GM13976 (cell line): ENCODE measurements at regions not wholly inside any gene's neighbourhood (a gene's known extent, or its start where the extent isn't known, plus 50 kb on each side); places are given as distances from the start of the nearest gene placed in this dataset.

Experiments used
- DNase-seq: peaks from one replicate; pipeline ENCODE4 v3.0.0; 2012; ENCODE audit warnings: low spot score
- CTCF ChIP-seq: IDR thresholded peaks from 2 replicates; pipeline ENCODE4 v1.5.1; 2012; ENCODE audit warnings: borderline replicate concordance, mild to moderate bottlenecking; ENCODE audit not compliant: insufficient read depth; ENCODE audit errors: extremely low read depth, missing control alignments, control extremely low read depth
- in situ Hi-C: fragments of 300-500 bp; cut with MboI; formaldehyde crosslinking; loops from one replicate; pipeline ENCODE4 v1.12.0; 2022; ENCODE audit warnings: low sequenced_read_pairs, mixed read lengths, inconsistent platforms; ENCODE audit not compliant: unreplicated experiment

DNA sequence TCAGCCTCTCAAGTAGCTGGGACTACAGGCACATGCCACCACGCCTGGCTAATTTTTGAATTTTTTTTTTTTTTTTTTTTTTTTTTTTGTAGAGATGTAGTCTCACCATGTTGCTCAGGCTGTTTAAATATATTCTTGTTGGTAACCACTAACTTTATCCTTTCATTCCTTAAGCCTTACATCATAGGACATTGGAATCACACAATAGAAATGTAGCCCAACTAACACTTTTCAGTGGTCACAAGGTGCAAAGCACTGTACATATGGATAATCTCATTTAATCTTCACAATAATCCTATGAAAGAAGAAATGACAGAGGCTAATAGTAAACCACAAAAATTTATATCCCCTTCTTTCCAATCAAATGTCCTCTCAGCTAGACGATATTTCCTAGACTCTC lies 417.8 kb upstream of the DACH1 start:
- no peak for DNase-seq
- in situ Hi-C loops: no loop called here
- TF ChIP-seq CTCF: no peak

DNA sequence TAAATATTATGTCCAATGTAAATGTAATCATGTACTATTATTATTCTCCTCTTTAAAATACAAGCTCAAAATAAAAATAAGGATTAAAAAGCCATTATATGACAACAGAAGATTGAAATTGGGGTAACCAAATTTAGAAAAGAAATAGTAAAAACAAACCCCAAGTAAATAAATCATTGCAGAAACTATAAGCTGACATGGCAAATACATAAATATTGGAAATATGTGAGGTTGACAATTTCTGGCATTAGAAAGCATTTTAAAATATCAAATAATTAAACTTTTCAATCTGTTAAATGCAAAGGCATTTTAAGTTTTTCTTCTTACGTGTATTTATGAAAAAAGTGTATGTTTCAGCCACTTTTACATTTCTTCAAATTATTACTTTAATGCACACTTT lies 394.7 kb upstream of the DACH1 start:
- TF ChIP-seq CTCF: no peak
- in situ Hi-C loops: no loop called here
- DNase-seq: no peak

GRCh38 chr13:72259528-72259927 lies 392.5 kb upstream of the DACH1 start:
- in situ Hi-C loops: no loop called here
- no peak for DNase-seq
- TF ChIP-seq CTCF: no peak

DNA sequence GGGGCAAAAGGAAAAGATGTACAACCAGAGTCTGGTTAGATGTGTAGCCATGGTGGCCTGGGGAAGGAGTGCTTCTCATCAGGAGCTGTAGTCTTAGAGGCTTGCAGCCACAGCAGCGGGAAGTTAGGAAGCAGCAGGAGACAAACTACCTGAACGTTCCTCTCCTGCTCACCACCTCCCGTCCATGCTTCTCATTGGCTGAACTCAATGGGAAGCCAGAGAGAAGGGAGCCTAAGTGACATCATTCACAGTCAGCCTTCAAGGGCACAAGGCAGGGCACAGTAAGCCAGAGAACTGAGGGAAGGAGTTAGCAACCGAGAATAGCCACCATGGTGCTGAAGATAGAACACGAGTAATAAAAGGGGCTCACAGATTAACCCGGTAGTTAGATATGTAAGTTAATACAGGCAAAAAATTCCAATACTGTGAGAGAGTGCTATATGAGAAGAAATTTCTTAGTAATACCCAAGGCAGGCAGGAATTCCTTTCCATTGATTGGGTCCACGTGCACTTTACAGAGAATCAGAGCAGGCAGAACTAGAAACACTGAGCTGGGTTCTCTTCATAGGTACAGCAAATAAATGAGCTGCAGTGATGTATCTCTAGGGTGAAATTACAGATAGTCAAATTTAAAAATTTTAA lies 391.5 kb upstream of the DACH1 start:
- TF ChIP-seq CTCF: no peak
- no peak for DNase-seq
- in situ Hi-C loops: no loop called here

DNA sequence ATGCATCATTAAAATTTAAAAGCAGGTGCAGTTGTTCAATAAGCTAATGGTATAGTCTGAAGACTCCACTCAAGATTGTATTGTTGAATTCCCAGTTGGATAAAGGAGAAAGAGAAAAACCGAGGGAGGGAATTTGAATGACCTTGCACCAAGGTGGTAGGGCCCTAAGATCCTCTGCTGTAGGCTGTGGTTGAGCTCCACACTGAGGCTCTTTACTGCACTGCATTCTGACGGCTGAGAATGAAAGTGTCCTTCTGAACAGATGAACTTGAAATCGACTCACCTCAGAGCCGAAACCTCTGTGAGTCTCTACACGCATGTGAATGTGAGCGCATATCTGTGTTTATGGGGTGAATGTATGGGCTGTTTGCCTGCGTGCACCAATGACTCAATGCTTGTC lies 388.9 kb upstream of the DACH1 start:
- in situ Hi-C loops: no loop called here
- no peak for TF ChIP-seq CTCF
- no peak for DNase-seq

DNA sequence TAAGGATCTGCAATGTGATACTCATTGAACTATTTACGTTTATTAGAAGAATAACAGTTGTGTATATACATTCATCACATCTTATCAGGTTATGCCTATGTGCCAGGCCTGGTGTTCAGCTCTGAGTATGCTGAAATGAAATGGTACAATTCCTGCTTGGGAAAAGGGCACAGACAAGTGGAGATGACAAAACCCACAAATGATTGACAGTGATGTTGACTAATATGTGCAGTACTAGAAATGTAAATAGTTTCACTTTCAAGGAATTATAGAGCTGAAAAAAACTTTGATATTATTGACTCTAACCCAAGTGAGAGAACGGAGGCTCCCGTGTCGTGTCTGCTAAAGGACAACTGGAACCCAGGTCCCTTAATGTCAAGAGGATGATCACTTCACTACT lies 386.8 kb upstream of the DACH1 start:
- in situ Hi-C loops: no loop called here
- TF ChIP-seq CTCF: no peak
- no peak for DNase-seq
